ENCODE measurements at regions not wholly inside any gene's neighbourhood (a gene's known extent, or its start where the extent isn't known, plus 50 kb on each side); places are given as distances from the start of the nearest gene placed in this dataset.

- DNase-seq (ENCODE audit: low read depth), result no peak
Measured at GRCh38 chr15:77790481-77790880, 157.8 kb upstream of the LINGO1 start.

GRCh38 chr15:77786956-77787355 is 154.2 kb upstream of the LINGO1 start:
- DNase-seq (ENCODE audit: low read depth), result no peak

GRCh38 chr15:77786181-77786890 is 153.6 kb upstream of the LINGO1 start:
- DNase-seq (ENCODE audit: low read depth), result no peak

GRCh38 chr15:77784361-77785292 is 151.9 kb upstream of the LINGO1 start:
- DNase-seq (ENCODE audit: low read depth), result no peak

DNA sequence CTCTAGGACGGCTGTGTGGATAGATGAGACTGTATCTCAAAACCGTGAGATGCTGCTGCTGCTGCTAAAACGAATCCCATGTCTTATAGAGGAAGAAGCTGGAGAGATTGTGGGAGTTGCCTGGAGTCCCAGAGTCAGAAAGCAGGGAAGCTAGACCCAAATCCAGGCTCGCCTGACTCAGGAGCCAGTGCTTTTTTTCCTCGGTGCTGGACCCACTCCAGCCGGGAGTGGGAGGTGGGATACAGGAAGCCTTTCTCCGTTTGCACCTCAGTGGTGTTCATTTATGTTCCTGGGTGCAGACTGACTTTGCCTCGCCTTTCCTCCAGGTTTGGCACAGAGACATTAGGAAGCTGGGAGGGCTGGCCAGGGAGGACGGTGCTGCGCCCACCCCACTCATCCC is 150.9 kb upstream of the LINGO1 start:
- DNase-seq (ENCODE audit: low read depth), result no peak

GRCh38 chr15:77782691-77783090 is 150.0 kb upstream of the LINGO1 start:
- no peak for DNase-seq (ENCODE audit: low read depth)

DNA sequence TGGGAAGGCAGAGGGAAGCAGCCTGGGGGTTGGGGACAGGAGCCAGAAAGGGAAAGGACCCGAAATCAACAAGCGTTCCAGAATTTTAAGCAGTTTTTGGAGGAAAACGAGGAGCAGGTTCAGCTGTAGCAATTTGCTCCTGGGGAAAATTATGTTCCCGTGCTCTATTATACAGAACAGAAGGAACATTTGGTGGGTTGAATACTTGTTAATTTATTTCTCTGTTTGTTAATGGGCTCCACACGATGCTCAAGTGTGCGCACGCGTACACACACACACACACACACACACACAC is 149.2 kb upstream of the LINGO1 start:
- no peak for DNase-seq (ENCODE audit: low read depth)

GRCh38 chr15:77781151-77781945 is 148.6 kb upstream of the LINGO1 start:
- DNase-seq (ENCODE audit: low read depth), result no peak

DNA sequence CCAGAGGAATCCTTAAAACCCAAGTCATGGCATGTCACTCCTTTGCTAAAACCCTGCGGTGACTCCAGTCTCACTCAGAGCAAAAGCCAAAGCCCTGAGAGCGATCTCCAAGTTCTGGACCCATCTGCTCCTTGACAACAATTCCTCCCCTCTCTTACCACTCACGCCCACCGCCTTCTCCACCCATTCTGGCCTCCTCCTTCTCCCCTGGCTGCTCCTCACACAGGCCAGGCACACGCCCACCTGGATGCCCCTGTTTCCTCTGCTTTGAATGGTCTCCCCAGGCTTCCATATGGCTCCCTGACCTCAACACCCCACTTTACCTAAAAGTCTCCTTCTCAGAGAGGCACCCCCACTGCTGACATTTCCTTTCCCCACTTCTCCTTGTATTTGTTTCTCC is 146.1 kb upstream of the LINGO1 start:
- no peak for DNase-seq (ENCODE audit: low read depth)

DNA sequence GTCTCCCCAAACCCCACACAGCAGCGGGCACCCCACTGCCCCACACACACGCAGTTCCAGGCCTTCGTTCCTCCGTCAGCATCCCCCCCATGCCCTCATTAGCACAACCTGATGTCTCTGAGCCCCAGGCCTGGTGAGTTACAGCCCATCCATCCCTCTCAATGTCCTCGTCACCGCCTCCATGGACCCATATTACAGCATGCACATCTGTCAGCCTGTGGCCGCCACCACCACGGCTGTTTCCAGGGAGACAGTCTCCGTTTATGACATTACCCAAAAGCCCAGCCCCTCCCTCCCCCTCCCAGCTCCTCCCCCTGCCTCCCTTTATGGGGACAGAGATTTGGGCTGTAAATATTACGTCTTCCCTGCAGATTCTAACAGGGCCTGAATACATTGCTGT is 143.1 kb upstream of the LINGO1 start:
- DNase-seq (ENCODE audit: low read depth), result no peak

GRCh38 chr15:77775373-77775772 is 142.7 kb upstream of the LINGO1 start:
- no peak for DNase-seq (ENCODE audit: low read depth)

DNA sequence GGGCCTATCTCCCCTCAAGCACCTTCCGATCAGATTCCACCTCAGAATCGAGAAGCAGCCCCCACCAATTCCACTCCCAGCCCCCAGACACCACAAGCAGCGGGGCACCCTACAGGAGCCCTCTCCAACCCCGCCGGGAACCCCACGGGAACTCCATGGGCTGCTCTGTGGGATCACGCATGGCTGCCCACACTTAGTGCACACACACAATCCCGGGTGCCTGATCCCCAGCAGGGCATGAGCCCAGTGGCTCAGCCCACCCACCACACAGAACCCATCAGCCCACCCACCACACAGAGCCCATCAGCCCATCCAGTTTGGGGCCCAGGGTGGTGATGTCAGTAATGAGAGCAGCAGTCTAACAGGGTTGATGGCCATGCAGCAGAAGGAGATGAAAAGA is 141.6 kb upstream of the LINGO1 start:
- DNase-seq (ENCODE audit: low read depth), result no peak

- no peak for DNase-seq (ENCODE audit: low read depth)
Measured at GRCh38 chr15:77773903-77774302, 141.2 kb upstream of the LINGO1 start.

GRCh38 chr15:77772641-77773402 is 140.1 kb upstream of the LINGO1 start:
- no peak for DNase-seq (ENCODE audit: low read depth)

DNA sequence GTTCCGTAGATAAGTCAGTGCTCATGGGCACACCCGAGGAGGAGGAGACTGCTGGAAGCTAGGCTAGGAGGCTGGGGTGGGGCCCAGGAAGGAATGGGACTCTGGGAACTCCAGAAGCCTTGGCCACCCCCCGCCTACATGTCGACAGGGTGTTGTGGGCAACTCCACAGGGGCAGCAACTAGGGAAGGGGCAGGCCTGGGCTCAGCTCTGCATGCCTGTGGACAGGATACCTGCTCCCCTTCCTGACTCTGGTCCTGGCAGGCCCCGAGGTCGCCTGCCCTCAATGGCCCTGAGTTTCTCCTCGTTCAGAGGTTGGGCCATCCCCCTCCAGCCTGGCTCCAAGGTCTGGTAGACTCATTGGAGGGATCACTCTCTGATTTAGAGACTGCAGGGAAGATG is 138.9 kb upstream of the LINGO1 start:
- DNase-seq (ENCODE audit: low read depth), result no peak

- no peak for DNase-seq (ENCODE audit: low read depth)
Measured at GRCh38 chr15:77769700-77770099, 137.0 kb upstream of the LINGO1 start.

DNA sequence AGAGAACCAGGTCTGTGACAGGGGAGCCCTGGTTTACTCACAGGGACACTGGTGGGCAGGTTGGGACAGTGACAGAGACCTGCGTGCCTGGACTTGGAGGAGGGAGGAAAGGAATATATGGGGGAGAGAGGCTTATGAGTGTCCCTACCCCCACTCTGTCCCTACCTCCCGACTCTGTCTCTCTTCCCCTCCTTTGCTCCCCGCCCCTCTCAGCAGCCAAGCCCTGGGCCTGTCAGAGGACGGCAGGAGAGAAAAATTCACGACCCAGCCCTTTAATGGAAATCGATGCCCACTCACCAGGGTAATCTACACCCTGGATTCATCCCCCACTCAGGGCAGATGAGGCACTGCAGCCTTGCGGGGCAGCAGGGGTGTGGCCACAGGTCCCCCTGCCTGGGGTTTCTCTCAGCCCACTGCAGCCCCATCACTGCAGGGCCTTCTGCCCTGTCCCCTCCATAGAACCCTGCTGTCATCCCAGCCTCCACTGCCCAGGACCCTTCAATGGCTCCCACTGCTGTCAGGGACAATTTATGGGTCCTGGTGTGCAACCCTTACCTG is 135.9 kb upstream of the LINGO1 start:
- no peak for DNase-seq (ENCODE audit: low read depth)

DNA sequence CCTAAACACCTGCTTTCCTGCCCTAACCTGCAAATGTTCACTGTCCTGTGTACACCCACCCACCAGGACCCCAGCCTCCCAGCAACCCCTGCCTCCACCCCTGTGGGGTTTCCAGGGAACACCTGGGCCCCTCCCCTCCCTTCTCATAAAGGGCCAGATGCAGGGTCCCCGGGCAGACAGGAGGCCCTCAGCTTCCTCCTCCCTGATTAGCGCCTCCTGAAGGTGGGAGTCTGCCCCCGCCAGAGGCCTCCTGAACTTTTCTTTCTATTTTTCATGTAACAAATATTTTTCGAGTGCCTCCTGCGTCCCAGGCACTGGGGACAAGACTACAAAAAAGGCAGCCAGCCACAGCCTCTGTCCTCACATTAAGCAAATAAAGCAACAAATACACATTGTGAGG is 135.4 kb upstream of the LINGO1 start:
- no peak for DNase-seq (ENCODE audit: low read depth)

- DNase-seq (ENCODE audit: low read depth), result no peak
Measured at GRCh38 chr15:77764095-77764494, 131.4 kb upstream of the LINGO1 start.

GRCh38 chr15:77762747-77763355 is 130.1 kb upstream of the LINGO1 start:
- no peak for DNase-seq (ENCODE audit: low read depth)

DNA sequence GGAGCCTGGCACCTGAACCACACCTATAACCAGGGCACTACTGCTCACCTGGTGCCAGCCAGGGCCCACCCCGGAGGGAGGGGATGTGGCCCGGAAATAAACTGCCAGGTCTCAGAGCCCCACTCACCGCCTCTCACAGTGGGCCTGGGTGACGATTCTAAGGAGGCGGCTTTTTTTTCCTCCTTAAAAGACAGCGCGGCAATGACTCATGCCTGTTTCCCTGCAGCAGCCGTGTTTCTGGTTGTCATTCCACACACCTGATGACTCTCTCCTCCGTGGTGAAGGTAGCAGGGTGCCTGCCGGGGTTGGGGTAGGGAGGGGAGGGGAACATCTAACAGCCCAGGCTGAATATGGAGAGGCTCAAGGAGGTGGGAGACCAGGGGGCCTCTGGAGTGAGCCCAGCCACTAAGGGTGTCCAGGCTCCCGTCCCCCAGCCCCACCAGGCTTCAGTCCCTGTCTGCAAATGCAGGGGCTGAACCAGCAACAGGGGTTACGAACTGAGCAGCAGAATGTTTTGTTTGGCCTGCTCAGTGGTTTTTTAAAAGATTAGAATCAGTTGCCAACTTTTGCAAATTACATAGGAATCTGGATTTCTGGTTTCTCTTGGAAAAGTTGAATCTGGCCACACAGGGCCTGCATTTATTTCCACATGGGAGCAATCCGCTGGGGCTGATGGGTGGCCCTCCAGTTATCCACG is 127.3 kb upstream of the LINGO1 start:
- DNase-seq (ENCODE audit: low read depth), result no peak

All from activated T-helper 9 cell treated with anti-CD3 and anti-CD28 coated beads, Interleukin-2, amount 50 U/mL, for 16 hours (primary cell).